Activated CD4-positive, alpha-beta T cell treated with anti-CD3 and anti-CD28 coated beads, Interleukin-10, Interleukin-2, amounts not matched to agents 100 ng/mL and 50 ng/mL, durations not matched to agents 16 hours and 8 hours (primary cell): ENCODE measurements at regions not wholly inside any gene's neighbourhood (a gene's known extent, or its start where the extent isn't known, plus 50 kb on each side); places are given as distances from the start of the nearest gene placed in this dataset.

Experiments
- DNase-seq: peaks from one replicate; pipeline ENCODE4 v3.0.0-alpha.2; 2020

DNA sequence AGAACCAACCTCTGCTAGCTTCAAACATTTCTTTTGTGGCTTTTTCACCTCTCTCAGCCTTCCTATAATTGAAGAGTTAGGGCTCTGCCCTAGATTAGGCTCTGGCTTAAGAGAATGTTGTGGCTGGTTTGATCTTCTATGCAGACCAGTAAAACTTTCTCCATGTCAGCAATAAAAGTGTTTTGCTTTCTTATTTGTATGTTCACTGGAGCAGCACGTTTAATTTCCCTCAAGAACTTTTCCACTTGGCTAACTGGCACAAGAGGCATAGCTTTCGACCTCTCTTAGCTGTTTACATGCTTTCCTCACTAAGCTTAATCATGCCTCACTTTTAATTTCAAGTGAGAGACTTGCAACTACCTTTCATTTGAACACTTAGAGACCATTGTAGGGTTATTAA is 964.7 kb downstream of the ROBO2 start:
- DNase-seq: no peak

GRCh38 chr3:78013653-78014052 is 973.8 kb downstream of the ROBO2 start:
- no peak for DNase-seq

- no peak for DNase-seq
Observed at GRCh38 chr3:78015856-78016255, 976.0 kb downstream of the ROBO2 start.

DNA sequence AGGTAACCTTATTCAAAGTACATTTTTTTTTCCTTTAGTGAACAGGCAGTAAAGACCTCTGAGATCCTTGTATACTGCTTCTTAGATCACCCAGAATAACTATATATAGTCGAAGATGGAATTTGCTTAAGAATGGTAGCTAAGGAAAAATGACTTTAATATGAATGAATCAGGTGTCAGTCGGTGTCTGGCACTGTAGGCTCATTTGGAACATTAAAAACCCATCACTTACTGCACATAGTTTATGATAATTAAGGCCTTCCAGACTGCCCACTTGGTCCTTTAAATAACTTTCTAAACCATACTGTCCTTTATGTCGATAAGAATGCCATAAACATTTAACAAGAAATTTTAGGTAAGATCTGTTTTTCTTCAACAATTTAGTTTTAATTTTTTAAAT is 981.8 kb downstream of the ROBO2 start:
- no peak for DNase-seq

DNA sequence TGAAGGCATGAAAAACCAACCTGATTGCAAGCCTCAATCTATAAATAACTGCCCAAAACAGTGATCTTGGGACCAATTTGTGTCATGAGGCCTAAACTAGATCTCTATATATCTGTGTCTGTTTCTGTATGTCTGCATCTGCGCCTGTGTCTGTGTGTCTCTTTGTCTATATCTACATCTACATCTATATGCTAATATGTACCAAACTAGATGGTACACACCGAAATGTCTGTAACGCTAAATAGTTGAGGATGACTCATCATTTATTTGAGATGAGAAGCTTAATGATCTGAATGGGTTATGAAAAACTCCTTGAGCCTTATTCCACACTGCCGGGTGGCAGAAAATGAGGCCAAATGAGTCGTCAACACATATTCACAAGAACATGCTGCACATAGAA is 982.3 kb downstream of the ROBO2 start:
- no peak for DNase-seq

DNA sequence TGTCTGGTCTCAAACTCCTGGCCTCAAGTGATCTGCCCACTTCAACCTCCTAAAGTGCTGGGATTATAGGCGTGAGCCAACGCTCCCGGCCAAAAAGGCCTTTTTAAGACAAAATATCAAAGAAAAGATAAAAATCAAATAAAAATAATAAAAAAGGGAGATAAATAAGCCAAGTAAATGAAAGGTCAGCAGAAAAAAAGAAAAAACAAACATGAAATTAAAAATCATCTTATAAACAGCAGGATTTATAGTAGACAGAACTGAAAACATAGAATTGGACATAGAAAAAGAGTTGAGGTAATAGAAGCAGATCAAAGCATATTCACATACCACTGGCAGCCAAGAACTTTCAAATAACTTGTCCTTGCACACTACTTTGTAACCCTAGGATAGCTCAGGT is 983.4 kb downstream of the ROBO2 start:
- no peak for DNase-seq

DNA sequence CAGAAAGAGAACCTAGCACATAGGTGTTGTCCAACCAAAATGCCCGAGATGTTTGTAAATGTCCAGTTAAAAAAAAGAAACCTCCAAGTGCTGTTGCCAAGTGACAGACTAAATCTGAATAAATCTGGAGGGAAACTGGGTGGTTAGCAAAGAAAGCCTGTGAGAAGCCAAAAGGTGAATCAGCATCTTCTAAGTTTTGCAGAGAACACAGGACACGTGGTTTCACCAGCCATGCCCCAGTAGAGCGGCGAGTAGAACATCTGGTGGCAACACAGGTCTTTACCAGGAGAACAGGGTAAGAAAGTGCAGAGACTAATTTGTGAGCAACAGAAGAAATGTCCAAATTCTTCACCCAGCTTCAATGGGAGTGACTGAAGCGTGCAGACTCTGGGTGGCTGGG is 986.0 kb downstream of the ROBO2 start:
- no peak for DNase-seq

DNA sequence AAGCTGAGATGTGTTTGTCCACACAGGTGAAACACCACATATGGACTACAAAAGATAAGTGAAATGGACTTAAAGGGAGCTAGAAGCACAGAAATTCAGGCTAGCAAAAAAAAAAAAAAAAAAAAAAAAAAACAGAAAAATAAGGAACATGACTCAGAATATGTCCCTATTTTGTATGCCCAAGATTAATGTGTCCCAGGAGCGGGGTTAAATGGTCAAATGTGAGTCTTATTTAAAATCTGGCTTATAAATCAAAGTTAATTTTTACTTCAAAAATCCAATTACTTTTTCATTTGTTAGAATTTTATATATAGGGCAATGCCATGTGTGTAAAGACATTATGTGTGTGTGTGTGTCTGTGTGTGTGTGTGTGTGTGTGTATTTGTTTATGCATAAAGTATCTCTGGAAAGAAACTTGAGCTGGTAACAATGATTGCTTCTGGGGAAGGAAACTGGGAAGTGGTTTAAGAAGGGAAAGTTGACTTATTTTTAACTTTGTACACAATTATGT is 986.5 kb downstream of the ROBO2 start:
- DNase-seq: no peak

- DNase-seq: no peak
Observed at GRCh38 chr3:78029775-78030174, 989.9 kb downstream of the ROBO2 start.

DNA sequence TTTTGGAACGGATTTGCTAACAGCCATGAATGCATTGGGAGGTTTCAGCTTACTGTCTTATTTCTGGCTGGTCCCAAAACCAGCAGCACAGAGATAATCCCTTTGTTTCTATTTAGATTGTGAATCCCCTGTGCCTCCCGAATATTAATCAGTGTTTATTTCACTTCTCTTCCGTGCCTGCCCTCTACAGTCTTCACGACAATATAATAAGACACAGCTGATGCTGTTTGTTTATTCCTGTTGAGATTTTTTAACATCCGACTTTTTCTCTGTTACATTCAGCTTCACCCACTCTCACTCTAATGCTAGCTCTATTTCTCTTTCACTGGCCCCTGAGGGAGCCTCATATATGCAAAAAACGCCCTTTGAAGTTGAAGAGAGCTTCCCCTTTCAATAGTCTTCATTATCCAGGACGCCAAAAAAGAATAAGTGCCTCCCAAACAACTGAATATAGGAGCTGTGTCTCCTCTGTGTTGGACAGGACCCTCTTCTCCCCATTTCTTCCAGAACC is 995.3 kb downstream of the ROBO2 start:
- DNase-seq: no peak

DNA sequence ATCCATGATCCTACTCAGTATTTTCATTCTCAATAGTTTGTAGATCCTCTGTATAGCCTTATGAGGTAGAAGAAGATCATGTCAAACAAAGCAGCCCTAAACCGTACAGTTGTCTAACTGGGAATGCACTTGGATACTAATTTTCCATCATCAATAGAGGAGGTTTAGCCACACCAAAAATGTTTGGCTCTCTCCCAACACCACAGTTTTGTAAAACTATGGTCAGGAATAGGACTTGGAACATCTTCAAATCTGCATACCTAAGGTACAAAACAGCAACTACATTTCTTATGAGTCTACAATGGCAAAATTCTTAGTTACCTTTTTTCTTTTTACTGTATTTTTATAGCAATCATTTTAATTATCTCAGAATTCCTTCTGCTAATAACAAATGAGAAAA is 1001.6 kb downstream of the ROBO2 start:
- DNase-seq: no peak

DNA sequence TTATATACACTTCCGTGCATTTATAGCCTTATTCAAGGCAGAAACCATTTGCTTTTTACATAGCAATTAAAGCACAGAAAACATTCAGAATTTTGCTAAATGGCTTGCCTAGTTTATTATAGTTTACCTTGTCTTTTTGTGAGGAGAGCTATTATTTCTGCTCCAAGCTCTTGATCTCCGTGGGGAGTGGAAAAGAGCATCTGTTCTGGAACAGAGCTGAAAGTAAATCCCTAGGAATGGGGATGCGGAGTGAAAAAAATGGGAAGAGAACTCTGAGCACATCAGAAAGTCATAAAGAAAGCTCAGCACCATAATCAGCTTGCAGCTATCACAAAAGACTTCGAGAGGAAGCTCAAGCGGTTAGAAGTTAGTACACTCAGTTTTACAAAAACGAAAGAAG is 1006.7 kb downstream of the ROBO2 start:
- no peak for DNase-seq

DNA sequence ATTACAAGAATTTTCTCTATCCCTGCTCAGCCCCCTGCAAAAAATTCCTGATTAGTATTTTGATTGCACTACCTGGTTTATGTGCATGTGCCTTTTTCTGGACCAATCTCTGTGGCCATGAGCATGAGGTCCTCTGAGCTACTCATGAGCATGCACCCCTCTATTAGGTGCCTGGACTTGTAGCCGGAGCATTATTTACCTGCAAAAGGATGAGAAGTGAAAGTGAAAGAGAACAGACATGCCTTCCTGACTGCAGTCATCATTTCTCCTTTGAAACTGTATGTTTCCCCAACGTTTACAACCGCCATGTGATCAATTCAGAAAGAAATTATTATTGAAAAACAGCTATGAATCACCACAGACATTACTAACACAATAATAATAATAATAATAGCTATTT is 1008.8 kb downstream of the ROBO2 start:
- no peak for DNase-seq

GRCh38 chr3:78049521-78049920 is 1009.6 kb downstream of the ROBO2 start:
- DNase-seq: no peak

GRCh38 chr3:78050276-78051065 is 1010.6 kb downstream of the ROBO2 start:
- DNase-seq: no peak

- no peak for DNase-seq
Observed at GRCh38 chr3:78052746-78053145, 1012.8 kb downstream of the ROBO2 start.

DNA sequence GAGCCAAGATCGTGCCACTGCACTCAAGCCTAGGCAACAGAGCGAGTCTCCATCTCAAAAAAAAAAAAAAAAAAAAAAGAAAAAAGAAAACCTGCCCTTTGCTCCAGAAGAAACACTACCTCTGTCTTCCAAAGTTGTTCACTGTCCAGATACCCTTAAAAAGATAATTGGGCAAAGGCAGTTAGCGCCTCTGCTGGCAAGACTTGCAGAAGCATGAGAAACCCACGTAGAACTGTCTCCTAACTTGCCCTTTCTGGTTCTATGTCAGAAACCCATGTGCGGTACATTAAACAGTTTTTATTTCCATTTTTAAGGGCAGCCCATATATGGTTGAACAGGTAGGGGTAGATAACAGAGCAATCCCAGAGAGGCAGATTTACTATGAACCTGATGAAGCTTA is 1026.4 kb downstream of the ROBO2 start:
- no peak for DNase-seq

DNA sequence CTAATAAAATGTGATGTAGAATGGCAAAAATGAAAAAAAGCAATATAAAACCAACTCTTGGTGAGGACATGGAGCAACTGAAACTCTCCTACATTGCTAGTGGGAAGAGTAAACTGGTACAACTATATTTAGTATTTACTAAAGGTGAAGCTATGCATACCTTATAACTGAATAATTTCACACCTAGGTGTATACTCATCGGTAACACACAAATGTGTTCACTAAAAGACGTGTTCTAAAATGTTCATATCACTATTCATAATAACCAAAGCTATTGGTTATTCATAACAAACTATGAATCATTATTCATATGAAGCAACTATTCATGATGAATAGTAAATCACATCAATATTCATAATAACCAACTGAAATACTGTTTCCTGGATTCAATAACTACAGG is 1030.3 kb downstream of the ROBO2 start:
- no peak for DNase-seq

GRCh38 chr3:78076379-78076778 is 1036.5 kb downstream of the ROBO2 start:
- DNase-seq: no peak

DNA sequence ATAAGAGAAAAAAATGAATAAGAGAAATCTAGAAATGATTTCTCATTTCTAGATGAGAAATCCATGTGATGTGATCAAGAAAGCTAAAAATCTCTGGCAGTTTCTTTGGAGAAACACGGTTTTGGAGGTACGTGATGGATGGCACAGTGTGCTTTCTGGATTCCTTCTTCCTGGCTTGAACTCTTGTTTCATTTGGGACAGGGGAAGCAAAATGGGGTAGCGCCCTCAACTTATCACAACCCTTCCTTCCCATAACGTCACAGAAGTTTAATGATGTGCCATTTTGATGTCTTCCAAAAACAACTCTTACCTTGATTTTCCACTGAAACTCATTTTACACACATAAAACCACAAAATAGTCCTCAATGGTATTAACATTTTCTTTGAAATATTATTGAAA is 1037.3 kb downstream of the ROBO2 start:
- DNase-seq: no peak

- peak; percentile 0 for DNase-seq
Observed at GRCh38 chr3:78077842-78078241, 1037.9 kb downstream of the ROBO2 start.

- DNase-seq: no peak
Observed at GRCh38 chr3:78079514-78079913, 1039.6 kb downstream of the ROBO2 start.

GRCh38 chr3:78086150-78086549 is 1046.3 kb downstream of the ROBO2 start:
- DNase-seq: no peak

GRCh38 chr3:78087134-78087533 is 1047.2 kb downstream of the ROBO2 start:
- DNase-seq: no peak

- no peak for DNase-seq
Observed at GRCh38 chr3:78088006-78088405, 1048.1 kb downstream of the ROBO2 start.
